GM06990 (cell line): ENCODE measurements at regions not wholly inside any gene's neighbourhood (a gene's known extent, or its start where the extent isn't known, plus 50 kb on each side); places are given as distances from the start of the nearest gene placed in this dataset.

Experiments used
- DNase-seq: peaks from one replicate; pipeline ENCODE4 v3.0.0-alpha.2; 2011; ENCODE audit not compliant: insufficient read length; ENCODE audit errors: extremely low read depth
- H3K27me3 ChIP-seq: replicated peaks from 2 replicates; pipeline ENCODE4 v1.6.0; 2011; ENCODE audit warnings: low read length; ENCODE audit not compliant: control insufficient read depth, insufficient read depth
- H3K36me3 ChIP-seq: 2 replicates; pipeline ENCODE4 v1.5.1; 2011; ENCODE audit warnings: low read length; ENCODE audit not compliant: control insufficient read depth, insufficient read depth
- H3K4me3 ChIP-seq: replicated peaks from 2 replicates; pipeline ENCODE4 v1.5.1; 2011; ENCODE audit warnings: low read depth, mild to moderate bottlenecking, control low read depth, low read length
- CTCF ChIP-seq: IDR thresholded peaks from 2 replicates; pipeline ENCODE4 v1.5.1; 2011; ENCODE audit warnings: low read length, control low read depth, mild to moderate bottlenecking, inconsistent platforms; ENCODE audit not compliant: insufficient read depth, poor library complexity, severe bottlenecking

DNA sequence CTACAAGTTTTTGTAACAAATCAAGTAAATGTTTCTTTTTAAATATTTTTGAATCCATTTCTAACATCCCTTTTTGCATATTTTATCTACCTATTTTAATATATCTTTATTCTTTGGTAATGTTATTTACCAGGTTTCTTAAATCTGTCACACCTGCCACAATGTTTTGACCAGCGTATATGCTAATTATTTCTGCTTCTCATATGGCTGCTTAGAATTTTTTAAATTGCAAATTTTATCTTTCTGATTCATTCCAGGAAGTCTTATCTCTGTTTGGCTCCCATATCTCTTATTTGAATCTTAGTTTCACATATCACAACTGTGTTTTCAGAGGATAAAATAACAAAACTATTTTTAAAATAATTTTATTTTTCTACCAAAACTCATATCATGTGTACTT lies 1411.1 kb downstream of the KCNT2 start:
- no peak for DNase-seq
- TF ChIP-seq CTCF, result no peak
- Histone ChIP-seq H3K4me3 (no peak overlapping the region), H3K36me3 (no peaks in the 10 kb centered on the region), H3K27me3 (no peaks in the 10 kb centered on the region)

DNA sequence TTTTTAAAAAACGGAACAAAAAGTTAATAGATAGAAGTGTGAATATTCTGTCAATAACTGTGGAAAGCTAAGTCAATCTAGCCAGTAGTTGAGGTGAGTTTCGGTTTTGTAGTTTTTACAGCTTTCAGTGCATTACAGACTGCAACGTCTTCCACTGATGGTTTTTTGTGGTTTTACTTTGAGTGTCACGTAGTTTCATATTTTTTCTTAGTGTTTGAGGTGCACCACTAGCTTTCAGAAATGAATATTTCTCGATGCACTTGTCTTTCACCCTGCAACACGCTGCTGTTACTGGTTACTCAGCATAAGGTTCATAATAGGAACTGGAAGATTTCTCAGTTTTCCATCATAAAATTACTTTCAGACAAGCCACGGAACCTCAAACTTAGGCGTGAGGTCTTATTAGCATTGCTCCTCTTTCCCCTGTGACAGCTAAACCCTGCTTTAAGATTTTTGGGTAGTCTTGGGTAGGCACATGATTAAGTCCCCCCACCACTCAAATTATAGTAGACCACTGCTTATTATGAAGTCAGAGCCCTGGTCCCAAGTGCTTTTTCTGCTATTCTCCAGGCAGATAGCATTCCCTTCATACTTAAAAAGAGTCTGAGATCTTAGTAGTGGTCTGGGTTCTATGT lies 1412.7 kb downstream of the KCNT2 start:
- DNase-seq, result peak; percentile 50
- Histone ChIP-seq H3K36me3 (no peaks in the 10 kb centered on the region), H3K27me3 (no peaks in the 10 kb centered on the region), H3K4me3 (no peak overlapping the region)
- TF ChIP-seq CTCF, result no peak

DNA sequence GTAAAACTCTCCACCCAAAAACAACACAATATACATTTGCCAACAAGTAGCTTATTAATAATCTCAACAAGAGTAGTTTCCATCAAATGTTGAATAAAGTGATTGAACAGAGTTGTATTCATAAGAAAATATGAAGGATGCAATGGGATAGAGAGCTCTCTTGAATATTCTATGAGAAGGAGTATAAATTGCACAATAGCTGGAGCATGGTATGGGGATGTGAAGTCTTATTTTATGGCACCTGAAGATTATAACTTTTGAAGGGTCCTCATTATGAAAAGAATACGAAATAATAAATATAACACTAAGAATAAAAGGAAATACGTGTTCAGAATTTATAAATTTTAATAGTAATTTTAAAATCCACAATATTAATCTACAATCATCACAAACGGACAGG lies 1415.1 kb downstream of the KCNT2 start:
- H3K36me3 ChIP-seq, result no peaks in the 10 kb centered on the region
- TF ChIP-seq CTCF, result no peak
- DNase-seq, result no peak
- H3K4me3 ChIP-seq, result no peak overlapping the region
- H3K27me3 ChIP-seq, result no peaks in the 10 kb centered on the region

- no peak for DNase-seq
- TF ChIP-seq CTCF, result no peak
- Histone ChIP-seq H3K27me3 (no peaks in the 10 kb centered on the region), H3K4me3 (no peak overlapping the region), H3K36me3 (no peaks in the 10 kb centered on the region)
Measured at GRCh38 chr1:195188821-195189220, 1419.4 kb downstream of the KCNT2 start.

GRCh38 chr1:195186544-195186943 lies 1421.7 kb downstream of the KCNT2 start:
- no peak for DNase-seq
- H3K27me3 ChIP-seq, result no peaks in the 10 kb centered on the region
- no peaks in the 10 kb centered on the region for H3K36me3 ChIP-seq
- H3K4me3 ChIP-seq, result no peak overlapping the region
- TF ChIP-seq CTCF, result no peak

DNA sequence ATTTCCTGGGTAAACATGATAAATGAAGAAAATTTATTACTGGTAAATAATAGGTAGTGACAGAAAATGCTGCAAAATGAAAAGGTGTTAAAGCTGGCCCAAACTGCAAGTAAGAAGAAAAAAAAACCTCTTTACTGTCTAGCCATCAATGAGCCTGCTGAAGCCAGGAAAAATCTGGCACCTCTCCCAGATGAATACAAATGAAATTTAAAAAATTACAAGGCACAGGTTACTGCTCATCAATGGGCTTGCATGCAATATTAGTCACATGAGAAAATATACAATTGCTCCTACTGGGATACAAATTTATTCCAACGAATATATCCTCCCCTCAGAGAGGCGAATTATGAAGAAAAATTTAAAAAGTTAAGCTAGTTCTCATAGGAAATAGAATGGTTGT lies 1422.5 kb downstream of the KCNT2 start:
- H3K4me3 ChIP-seq, result no peak overlapping the region
- no peaks in the 10 kb centered on the region for H3K36me3 ChIP-seq
- no peak for DNase-seq
- H3K27me3 ChIP-seq, result no peaks in the 10 kb centered on the region
- no peak for TF ChIP-seq CTCF
